ENCODE measurements at regions not wholly inside any gene's neighbourhood (a gene's known extent, or its start where the extent isn't known, plus 50 kb on each side); places are given as distances from the start of the nearest gene placed in this dataset.

GRCh38 chr3:88640581-88640980 lies 466.8 kb upstream of the EPHA3 start:
- Mint-ChIP-seq H3K36me3 (no peaks in the 10 kb centered on the region), H3K4me3 (no peak overlapping the region), H3K9me3 (peaks cover 1 to 30% (median 13%) of the 10 kb centered on the region in 7 donors), H3K27me3 (no peaks in the 10 kb centered on the region), H3K27ac (no peak overlapping the region), H3K4me1 (no peaks in the 10 kb centered on the region)
- ATAC-seq (ENCODE audit: low read depth in 2 of 2) (no peak), DNase-seq (no peak)
- Histone ChIP-seq H3K27me3 (ENCODE audit: control insufficient read depth, insufficient read depth, low read length) (no peaks in the 10 kb centered on the region), H3K4me3 (ENCODE audit: low read depth, low read length) (no peak overlapping the region), H3K36me3 (ENCODE audit: control insufficient read depth, insufficient read depth, low read length) (no peaks in the 10 kb centered on the region), H3K27ac (ENCODE audit: insufficient read depth, low read length, poor library complexity, severe bottlenecking) (no peak overlapping the region), H3K9me3 (ENCODE audit: control insufficient read depth in 2 of 2, low read length in 2 of 2) (no peaks in the 10 kb centered on the region), H3K4me1 (ENCODE audit: control insufficient read depth, insufficient read depth, low read length, poor library complexity, severe bottlenecking) (no peaks in the 10 kb centered on the region)

- Mint-ChIP-seq H3K9me3 (peaks cover 1 to 30% (median 12%) of the 10 kb centered on the region in 7 donors), H3K4me3 (no peak overlapping the region), H3K36me3 (no peaks in the 10 kb centered on the region), H3K27me3 (no peaks in the 10 kb centered on the region), H3K27ac (no peak overlapping the region), H3K4me1 (no peaks in the 10 kb centered on the region)
- Histone ChIP-seq H3K9me3 (ENCODE audit: control insufficient read depth in 2 of 2, low read length in 2 of 2) (no peaks in the 10 kb centered on the region), H3K27me3 (ENCODE audit: control insufficient read depth, insufficient read depth, low read length) (no peaks in the 10 kb centered on the region), H3K36me3 (ENCODE audit: control insufficient read depth, insufficient read depth, low read length) (no peaks in the 10 kb centered on the region), H3K27ac (ENCODE audit: insufficient read depth, low read length, poor library complexity, severe bottlenecking) (no peak overlapping the region), H3K4me3 (ENCODE audit: low read depth, low read length) (no peak overlapping the region), H3K4me1 (ENCODE audit: control insufficient read depth, insufficient read depth, low read length, poor library complexity, severe bottlenecking) (no peaks in the 10 kb centered on the region)
- ATAC-seq (ENCODE audit: low read depth in 2 of 2) (no peak), DNase-seq (no peak)
Observed at GRCh38 chr3:88641033-88641604, 466.3 kb upstream of the EPHA3 start.

DNA sequence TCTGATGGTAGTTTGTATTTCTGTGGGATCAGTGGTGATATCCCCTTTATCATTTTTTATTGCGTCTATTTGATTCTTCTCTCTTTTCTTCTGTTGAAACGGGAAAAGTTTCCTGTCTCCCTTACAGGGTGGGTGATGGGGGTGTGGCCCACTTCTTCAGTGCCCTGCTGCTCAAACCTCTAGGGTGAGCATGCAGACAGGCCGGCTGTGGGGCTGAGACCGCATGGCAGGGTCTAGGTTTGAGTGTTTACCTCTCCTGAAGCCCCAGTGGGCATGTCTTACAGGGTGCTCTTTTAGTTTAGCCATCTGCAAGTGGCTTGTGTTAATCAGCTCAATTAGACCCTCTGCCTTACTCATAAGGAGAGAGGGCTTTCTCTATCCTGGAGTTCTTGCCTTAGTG lies 450.0 kb upstream of the EPHA3 start:
- DNase-seq: no peak
- peaks cover 2 to 22% (median 5%) of the 10 kb centered on the region in 7 donors for H3K9me3 Mint-ChIP-seq
- no peaks in the 10 kb centered on the region for H3K27me3 Mint-ChIP-seq

DNA sequence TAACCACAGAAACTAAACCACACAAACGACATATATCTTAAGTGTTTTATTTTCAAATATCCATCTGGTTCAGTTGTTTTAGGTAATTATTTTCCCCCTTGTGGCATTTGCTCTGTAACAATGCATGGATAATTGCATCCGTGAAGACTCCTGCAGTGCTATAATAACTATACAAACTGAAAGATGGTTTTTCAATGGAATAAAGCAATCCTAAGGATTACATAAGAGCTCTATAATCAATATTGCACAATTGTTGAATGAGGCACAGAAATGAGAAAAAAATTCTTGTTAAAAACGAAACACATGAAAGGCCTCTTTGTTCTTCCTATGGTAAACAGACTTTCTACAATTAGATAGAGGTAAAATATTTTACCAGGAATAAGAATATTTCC lies 446.0 kb upstream of the EPHA3 start:
- Histone ChIP-seq H3K36me3 (ENCODE audit: control insufficient read depth, insufficient read depth, low read length) (no peaks in the 10 kb centered on the region), H3K4me3 (ENCODE audit: low read depth, low read length) (no peak overlapping the region), H3K27ac (ENCODE audit: insufficient read depth, low read length, poor library complexity, severe bottlenecking) (no peak overlapping the region), H3K4me1 (ENCODE audit: control insufficient read depth, insufficient read depth, low read length, poor library complexity, severe bottlenecking) (no peaks in the 10 kb centered on the region), H3K9me3 (ENCODE audit: control insufficient read depth in 2 of 2, low read length in 2 of 2) (peaks cover 0 to 2% of the 10 kb centered on the region in 2 experiments), H3K27me3 (ENCODE audit: control insufficient read depth, insufficient read depth, low read length) (no peaks in the 10 kb centered on the region)
- Mint-ChIP-seq H3K27ac (no peak overlapping the region), H3K4me1 (no peaks in the 10 kb centered on the region), H3K9me3 (peaks cover 2 to 18% (median 6%) of the 10 kb centered on the region in 7 donors), H3K27me3 (no peaks in the 10 kb centered on the region), H3K4me3 (no peak overlapping the region), H3K36me3 (no peaks in the 10 kb centered on the region)
- ATAC-seq (ENCODE audit: low read depth in 2 of 2) (no peak), DNase-seq (no peak)

More for the DNA sequence above, 450.0 kb upstream of the EPHA3 start:
- Mint-ChIP-seq H3K4me1 (no peaks in the 10 kb centered on the region), H3K27ac (no peak overlapping the region), H3K4me3 (no peak overlapping the region), H3K36me3 (no peaks in the 10 kb centered on the region)
- Histone ChIP-seq H3K9me3 (ENCODE audit: control insufficient read depth in 2 of 2, low read length in 2 of 2) (no peaks in the 10 kb centered on the region), H3K4me3 (ENCODE audit: low read depth, low read length) (no peak overlapping the region), H3K36me3 (ENCODE audit: control insufficient read depth, insufficient read depth, low read length) (no peaks in the 10 kb centered on the region), H3K4me1 (ENCODE audit: control insufficient read depth, insufficient read depth, low read length, poor library complexity, severe bottlenecking) (no peaks in the 10 kb centered on the region), H3K27me3 (ENCODE audit: control insufficient read depth, insufficient read depth, low read length) (no peaks in the 10 kb centered on the region), H3K27ac (ENCODE audit: insufficient read depth, low read length, poor library complexity, severe bottlenecking) (no peak overlapping the region)
- no peak for ATAC-seq (ENCODE audit: low read depth in 2 of 2)

GRCh38 chr3:88668180-88668579 lies 439.2 kb upstream of the EPHA3 start:
- H3K27ac Mint-ChIP-seq: no peak overlapping the region
- peaks cover 0 to 2% of the 10 kb centered on the region in 2 experiments for H3K9me3 ChIP-seq (ENCODE audit: control insufficient read depth in 2 of 2, low read length in 2 of 2)
- H3K4me1 ChIP-seq (ENCODE audit: control insufficient read depth, insufficient read depth, low read length, poor library complexity, severe bottlenecking): no peaks in the 10 kb centered on the region
- H3K4me1 Mint-ChIP-seq: no peaks in the 10 kb centered on the region
- DNase-seq: no peak
- no peak overlapping the region for H3K4me3 ChIP-seq (ENCODE audit: low read depth, low read length)
- no peaks in the 10 kb centered on the region for H3K27me3 Mint-ChIP-seq
- H3K4me3 Mint-ChIP-seq: no peak overlapping the region
- H3K27ac ChIP-seq (ENCODE audit: insufficient read depth, low read length, poor library complexity, severe bottlenecking): no peak overlapping the region
- H3K36me3 Mint-ChIP-seq: no peaks in the 10 kb centered on the region
- no peaks in the 10 kb centered on the region for H3K27me3 ChIP-seq (ENCODE audit: control insufficient read depth, insufficient read depth, low read length)
- peaks cover 2 to 17% (median 4%) of the 10 kb centered on the region in 7 donors for H3K9me3 Mint-ChIP-seq
- H3K36me3 ChIP-seq (ENCODE audit: control insufficient read depth, insufficient read depth, low read length): no peaks in the 10 kb centered on the region
- no peak for ATAC-seq (ENCODE audit: low read depth in 2 of 2)

- H3K27me3 Mint-ChIP-seq: no peaks in the 10 kb centered on the region
- Histone ChIP-seq H3K4me1 (ENCODE audit: control insufficient read depth, insufficient read depth, low read length, poor library complexity, severe bottlenecking) (no peaks in the 10 kb centered on the region), H3K36me3 (ENCODE audit: control insufficient read depth, insufficient read depth, low read length) (no peaks in the 10 kb centered on the region), H3K4me3 (ENCODE audit: low read depth, low read length) (no peak overlapping the region), H3K27ac (ENCODE audit: insufficient read depth, low read length, poor library complexity, severe bottlenecking) (no peak overlapping the region), H3K9me3 (ENCODE audit: control insufficient read depth in 2 of 2, low read length in 2 of 2) (peaks cover 0 to 2% of the 10 kb centered on the region in 2 experiments), H3K27me3 (ENCODE audit: control insufficient read depth, insufficient read depth, low read length) (no peaks in the 10 kb centered on the region)
- H3K36me3 Mint-ChIP-seq: no peaks in the 10 kb centered on the region
- no peak overlapping the region for H3K27ac Mint-ChIP-seq
- H3K4me3 Mint-ChIP-seq: no peak overlapping the region
- peaks cover 0 to 19% (median 2%) of the 10 kb centered on the region in 7 donors for H3K9me3 Mint-ChIP-seq
- H3K4me1 Mint-ChIP-seq: no peaks in the 10 kb centered on the region
- ATAC-seq (ENCODE audit: low read depth in 2 of 2): no peak
- DNase-seq: no peak
Observed at GRCh38 chr3:88671573-88671972, 435.8 kb upstream of the EPHA3 start.

- no peak overlapping the region for H3K27ac Mint-ChIP-seq
- H3K36me3 Mint-ChIP-seq: no peaks in the 10 kb centered on the region
- peaks cover 0 to 23% (median 5%) of the 10 kb centered on the region in 7 donors for H3K9me3 Mint-ChIP-seq
- H3K4me1 ChIP-seq (ENCODE audit: control insufficient read depth, insufficient read depth, low read length, poor library complexity, severe bottlenecking): no peaks in the 10 kb centered on the region
- H3K4me3 Mint-ChIP-seq: no peak overlapping the region
- DNase-seq (no peak), ATAC-seq (ENCODE audit: low read depth in 2 of 2) (no peak)
- H3K36me3 ChIP-seq (ENCODE audit: control insufficient read depth, insufficient read depth, low read length): no peaks in the 10 kb centered on the region
- peaks cover 0 to 6% of the 10 kb centered on the region in 2 experiments for H3K9me3 ChIP-seq (ENCODE audit: control insufficient read depth in 2 of 2, low read length in 2 of 2)
- H3K4me3 ChIP-seq (ENCODE audit: low read depth, low read length): no peak overlapping the region
- H3K27ac ChIP-seq (ENCODE audit: insufficient read depth, low read length, poor library complexity, severe bottlenecking): no peak overlapping the region
- H3K4me1 Mint-ChIP-seq: no peaks in the 10 kb centered on the region
- H3K27me3 ChIP-seq (ENCODE audit: control insufficient read depth, insufficient read depth, low read length): no peaks in the 10 kb centered on the region
- H3K27me3 Mint-ChIP-seq: no peaks in the 10 kb centered on the region
Observed at GRCh38 chr3:88677298-88677697, 430.1 kb upstream of the EPHA3 start.

DNA sequence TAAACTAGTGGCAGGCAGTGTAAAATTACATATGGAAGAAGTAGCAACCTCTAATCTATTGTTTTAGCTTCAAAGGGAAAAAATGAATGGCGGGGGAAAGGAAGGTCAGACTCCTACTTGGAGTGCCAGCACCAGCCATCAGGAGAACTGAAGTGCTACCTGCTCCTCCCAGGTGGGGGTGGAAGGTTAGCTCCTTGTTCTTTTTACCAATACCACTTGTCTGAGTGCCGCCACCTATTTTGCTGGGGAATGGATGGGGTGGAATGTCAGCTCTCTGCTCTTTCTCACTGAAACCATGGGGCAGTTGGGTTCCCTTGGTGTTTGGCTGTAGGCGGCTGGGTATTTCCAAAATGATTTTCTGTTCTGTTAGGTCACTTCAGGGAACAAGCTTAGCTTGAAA lies 428.7 kb upstream of the EPHA3 start:
- Histone ChIP-seq H3K36me3 (ENCODE audit: control insufficient read depth, insufficient read depth, low read length) (no peaks in the 10 kb centered on the region), H3K27me3 (ENCODE audit: control insufficient read depth, insufficient read depth, low read length) (no peaks in the 10 kb centered on the region), H3K9me3 (ENCODE audit: control insufficient read depth in 2 of 2, low read length in 2 of 2) (peaks cover 0 to 6% of the 10 kb centered on the region in 2 experiments), H3K4me1 (ENCODE audit: control insufficient read depth, insufficient read depth, low read length, poor library complexity, severe bottlenecking) (no peaks in the 10 kb centered on the region), H3K27ac (ENCODE audit: insufficient read depth, low read length, poor library complexity, severe bottlenecking) (no peak overlapping the region), H3K4me3 (ENCODE audit: low read depth, low read length) (no peak overlapping the region)
- no peak for DNase-seq
- Mint-ChIP-seq H3K27me3 (no peaks in the 10 kb centered on the region), H3K4me1 (no peaks in the 10 kb centered on the region), H3K27ac (peak overlapping the region in 1 of 3 donors; percentile 3), H3K9me3 (peaks cover 0 to 18% (median 5%) of the 10 kb centered on the region in 7 donors), H3K4me3 (no peak overlapping the region), H3K36me3 (no peaks in the 10 kb centered on the region)
- ATAC-seq (ENCODE audit: low read depth in 2 of 2): no peak
